NCI-H2107 (cell line): ENCODE measurements at regions not wholly inside any gene's neighbourhood (a gene's known extent, or its start where the extent isn't known, plus 50 kb on each side); places are given as distances from the start of the nearest gene placed in this dataset.
"Not testable (repeated sequence)": the region's sequence is repeated elsewhere in the genome, so short reads cannot be mapped to it uniquely, and the experiment has no call there.

Experiments used
- DNase-seq: peaks from one replicate; lab custom pipeline; 2025; lab: John Stamatoyannopoulos, UW

DNA sequence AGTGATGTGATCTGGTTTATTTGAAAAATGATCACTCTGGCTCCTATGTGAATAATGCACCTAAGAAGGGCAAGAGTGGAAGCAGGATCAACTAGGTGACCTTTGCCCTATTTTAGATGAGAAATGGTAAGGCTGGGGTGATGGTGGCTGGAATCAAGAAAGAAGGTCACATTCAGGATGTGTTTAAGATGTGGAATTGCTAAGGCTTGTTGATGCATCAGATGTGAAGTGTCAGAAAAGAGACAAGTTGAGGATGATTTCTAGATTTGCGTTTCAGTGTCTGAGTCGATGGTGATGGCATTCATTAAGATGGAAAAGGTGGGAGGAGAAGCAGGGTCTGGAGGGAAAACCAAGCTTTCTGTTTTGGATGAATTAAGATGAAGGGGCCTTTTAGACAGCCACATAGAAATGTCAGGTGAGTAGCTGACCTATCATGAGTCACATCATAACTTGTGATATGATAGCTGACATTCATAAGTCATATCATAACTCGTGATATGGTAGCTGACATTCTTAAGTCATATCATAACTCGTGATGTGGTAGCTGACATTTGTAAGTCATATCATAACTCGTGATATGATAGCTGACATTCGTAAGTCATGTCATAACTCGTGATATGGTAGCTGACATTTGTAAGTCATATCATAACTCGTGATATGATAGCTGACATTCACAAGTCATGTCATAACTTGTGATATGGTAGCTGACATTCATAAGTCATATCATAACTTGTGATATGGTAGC is 101.2 kb upstream of the SEC11C start:
- no peak for DNase-seq

- DNase-seq, result not testable (repeated sequence)
Observed at GRCh38 chr18:59039040-59039320, 100.7 kb upstream of the SEC11C start.

DNA sequence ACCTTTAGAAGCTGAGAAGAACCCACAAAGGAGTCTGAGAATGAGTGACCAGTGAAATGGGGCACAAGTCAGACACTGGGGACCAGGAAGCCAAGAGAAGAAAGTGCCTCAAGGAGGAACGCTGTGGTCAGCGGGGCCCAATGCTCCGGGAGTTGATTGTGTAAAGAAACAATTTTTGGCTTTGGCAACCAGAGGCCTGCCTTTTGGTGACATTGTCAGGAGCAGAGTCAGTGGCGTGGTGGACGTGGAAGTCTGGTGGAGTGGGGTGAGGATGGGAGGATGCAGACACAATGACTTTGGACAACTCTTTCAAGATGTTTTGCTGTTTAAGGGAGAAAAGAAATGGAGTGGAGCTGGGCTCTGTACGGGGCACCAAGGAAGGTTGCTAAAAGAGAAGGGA is 100.2 kb upstream of the SEC11C start:
- no peak for DNase-seq

DNA sequence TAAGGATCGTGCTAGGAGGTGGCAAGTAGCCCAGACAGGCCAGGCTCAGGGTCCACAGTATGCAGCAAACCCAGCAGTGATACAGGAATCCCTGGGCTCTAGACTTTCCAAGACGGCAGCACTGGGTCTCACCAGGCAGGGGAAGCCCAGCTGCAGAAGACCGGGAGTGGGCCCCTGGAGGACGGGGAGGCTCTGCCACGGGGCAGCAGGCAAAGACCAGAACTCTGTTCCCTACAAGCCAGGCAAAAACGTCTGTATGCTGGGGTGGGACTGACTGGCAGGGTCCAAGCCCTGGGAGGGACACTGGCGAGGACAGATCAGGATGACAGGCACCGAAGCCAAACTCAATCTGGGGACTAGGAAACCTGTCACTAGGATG is 98.9 kb upstream of the SEC11C start:
- DNase-seq, result no peak

DNA sequence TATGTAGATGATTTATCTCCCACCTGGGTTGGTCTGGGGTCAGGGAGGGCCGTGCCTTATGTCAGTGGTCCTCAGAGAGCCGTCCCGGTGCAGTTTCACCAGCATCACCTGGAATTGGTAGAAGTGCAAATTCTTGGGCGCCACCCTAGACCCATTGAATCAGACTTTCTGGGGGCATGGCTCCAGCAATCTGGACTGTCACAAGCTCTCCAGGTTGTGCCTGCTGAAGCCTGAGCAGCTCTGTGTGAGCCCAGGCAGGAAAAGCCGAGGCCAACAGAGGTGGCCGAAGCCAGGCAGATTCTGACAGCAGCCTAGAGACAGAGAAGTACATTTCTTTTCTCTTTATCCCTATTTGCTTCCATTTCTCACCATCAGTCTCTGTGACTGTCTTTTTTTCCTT is 98.4 kb upstream of the SEC11C start:
- DNase-seq, result no peak

GRCh38 chr18:59041819-59042815 is 97.6 kb upstream of the SEC11C start:
- DNase-seq, result no peak

DNA sequence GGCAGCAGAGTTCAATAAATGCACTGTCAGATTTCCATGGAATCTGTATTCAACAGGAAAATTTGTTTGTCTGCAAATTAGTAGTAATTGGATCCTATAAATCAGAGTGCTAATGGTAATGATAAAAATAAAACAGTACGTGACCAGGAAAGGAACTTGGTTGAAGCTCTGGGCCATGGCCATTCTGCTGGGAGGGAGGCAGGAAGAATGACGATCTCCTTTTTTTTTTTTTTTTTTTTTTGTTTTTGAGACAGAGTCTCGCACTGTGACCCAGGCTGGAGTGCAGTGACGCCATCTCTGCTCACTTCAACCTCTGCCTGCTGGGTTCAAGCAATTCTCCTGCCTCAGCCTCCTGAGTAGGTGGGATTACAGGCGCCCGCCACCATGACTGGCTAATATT is 94.8 kb upstream of the SEC11C start:
- no peak for DNase-seq

DNA sequence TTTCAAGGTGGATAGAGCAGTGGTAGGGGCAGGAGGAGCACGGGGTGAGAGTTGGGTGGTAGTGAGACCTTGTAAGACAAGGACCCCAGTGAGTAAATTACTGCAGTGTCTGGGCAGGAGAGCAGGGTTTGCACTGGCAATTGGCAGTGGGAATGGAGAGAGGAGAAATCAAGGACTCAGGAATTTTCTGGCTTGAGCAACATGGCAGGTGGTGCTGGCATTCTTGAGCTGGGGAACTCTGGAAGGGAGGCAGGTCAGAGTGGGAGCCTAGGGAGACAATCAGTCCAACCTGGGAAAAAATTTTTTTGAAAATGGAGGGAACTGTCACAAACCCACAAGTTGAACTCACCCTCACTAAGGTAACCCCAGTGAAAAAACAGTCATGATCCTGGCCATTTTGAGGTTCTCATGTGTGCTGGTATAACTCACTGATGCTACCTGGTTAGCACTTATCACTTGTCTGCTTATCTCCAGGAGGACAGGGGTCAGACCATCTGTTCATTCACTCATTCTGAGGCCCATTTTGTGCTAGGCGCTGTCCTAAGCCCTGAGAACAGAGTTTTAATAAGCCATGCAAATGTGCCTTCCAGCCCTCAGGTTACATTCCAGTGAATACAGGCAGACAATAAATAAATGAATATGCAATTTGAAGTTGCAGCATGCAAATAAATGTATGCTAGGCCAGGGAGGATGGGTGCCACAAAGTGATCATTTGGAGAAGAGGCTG is 92.2 kb upstream of the SEC11C start:
- no peak for DNase-seq

- no peak for DNase-seq
Observed at GRCh38 chr18:59048048-59048363, 91.7 kb upstream of the SEC11C start.

- DNase-seq, result no peak
Observed at GRCh38 chr18:59048378-59048777, 91.3 kb upstream of the SEC11C start.

DNA sequence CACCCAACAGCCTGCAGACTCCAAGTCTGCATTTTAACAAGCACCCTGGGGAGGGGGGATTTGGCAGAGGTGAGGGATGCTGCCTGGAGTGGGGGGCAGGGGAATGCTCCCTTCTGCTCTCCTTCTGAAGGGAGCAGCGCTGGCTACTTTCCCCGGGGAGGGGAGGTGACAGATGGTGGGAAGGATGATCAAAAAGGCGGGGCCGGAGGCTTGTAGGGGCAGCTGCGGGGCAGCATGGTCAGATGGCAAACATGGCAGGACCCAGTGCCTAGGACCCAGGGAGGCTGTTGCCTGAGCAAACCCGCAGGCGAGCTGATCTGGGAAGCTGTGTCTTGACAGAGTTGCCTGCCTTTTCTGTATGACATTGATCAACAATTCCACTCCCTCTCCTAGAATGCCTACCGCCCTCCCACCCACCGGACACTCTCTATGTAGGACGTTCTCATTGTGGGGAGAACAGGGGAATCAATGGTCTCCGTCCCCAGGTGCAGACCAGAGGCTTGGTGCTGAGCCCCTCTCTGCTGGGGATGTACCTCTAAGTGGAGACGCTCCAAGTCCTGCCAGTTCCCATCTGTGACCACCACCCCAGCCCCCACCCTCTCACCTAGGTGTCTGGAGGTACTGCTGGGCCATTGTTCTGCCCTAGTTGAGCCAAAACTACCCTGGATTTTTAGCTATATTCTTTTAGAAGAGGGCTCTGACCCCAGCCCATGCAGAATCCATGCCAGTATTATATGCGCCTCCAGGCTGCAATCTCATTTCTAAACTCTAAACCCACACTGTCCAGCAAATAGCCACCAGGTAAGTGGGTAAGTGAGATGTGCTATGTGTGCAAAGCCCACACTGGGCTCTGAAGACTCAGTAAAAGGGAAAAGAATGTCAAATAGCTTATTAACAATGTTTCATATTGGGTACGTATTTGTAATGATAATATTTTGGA is 89.7 kb upstream of the SEC11C start:
- DNase-seq, result no peak

DNA sequence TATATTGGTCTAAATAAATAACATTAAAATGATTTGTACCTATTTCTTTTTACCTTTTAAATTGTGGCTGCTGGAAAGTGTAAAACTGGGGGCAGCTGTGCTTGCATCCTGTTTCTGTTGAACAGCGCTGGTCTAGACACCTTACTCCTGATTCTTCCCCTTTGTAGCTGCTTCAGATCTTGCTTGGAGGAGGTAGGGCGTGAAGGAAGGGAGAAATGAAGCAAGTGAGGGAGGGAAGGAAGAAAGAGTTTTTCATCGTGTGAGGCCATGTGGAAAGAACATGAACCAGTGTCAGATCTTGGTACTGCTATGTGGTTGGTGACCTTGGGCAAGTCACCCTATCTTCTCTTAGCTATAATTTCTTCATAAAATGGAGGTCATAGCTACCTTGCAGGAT is 89.0 kb upstream of the SEC11C start:
- no peak for DNase-seq

- no peak for DNase-seq
Observed at GRCh38 chr18:59051470-59052165, 88.1 kb upstream of the SEC11C start.

GRCh38 chr18:59052965-59053820 is 86.5 kb upstream of the SEC11C start:
- DNase-seq, result no peak

DNA sequence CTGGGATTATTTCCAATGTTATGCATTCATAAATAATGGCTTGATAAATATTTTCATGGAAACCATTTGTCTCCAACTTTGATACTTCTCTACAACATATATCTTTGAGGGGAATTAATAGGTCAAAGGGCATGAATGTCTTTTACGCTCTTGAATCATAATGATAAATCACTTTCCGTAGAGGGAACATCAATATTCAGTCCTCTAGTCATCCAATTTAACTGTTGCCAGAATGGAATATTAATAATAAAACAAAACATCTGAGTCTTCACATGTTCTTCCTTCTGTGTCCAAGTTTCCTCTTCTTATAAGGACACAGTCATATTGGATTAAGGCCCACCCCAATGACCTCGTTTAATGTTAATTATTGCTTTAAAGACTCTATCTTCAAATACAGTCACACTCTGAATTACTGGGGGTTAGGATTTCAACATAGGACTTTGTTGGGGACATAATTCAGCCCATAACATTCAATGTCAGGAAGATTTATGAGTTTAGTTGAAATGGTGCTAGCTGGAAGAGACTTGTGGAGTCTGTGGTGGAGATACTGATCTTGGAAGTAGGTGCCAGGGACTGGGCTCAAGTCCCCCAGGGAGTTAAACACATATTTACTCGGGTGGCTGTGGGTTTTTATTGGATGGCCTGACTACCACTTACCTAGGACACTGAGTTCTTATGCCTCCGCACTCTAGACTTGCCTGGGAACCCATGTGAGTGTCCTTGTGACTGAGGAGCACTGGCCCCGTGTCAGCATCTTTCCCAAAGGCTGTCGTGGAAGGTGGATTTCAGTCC is 85.0 kb upstream of the SEC11C start:
- DNase-seq, result no peak

GRCh38 chr18:59055345-59056032 is 84.2 kb upstream of the SEC11C start:
- no peak for DNase-seq

DNA sequence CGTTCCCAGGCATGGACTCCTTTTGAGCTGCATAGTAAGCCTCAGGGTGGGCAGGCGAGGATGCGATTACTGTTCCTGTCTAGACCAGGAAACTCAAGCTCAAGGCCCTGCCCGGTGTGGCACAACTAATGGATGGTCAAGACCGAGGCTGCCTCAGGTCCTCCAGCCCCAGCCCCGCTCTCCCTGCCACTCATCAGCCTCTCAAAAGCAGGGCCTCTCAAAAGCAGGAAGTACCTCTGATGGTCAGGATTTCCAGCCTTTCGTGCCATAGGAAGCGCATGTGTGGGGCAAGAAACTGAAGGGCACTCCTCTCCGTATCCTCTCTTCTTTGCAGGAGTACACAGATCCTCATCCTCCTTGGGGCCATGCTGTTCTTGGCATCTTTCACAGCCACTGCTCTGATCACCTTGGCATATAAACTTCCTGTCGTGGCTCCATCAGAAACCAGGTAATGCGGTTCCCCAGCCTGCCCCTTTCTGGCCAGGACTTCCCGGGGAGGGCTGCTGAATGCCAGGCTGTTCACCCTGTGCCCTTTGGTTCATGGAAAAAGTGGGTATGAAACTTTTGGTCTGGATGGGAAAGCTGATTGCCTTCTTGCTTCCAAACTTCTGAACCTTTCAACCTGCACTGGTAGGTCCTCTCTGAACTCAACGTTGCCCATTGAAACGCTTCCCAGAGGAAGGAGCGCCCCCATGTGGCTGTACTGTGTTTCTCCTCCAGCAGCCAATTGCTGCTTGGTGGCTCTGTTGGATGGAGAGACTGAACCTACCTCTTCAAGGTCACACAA is 82.8 kb upstream of the SEC11C start:
- DNase-seq, result peak; percentile 83

DNA sequence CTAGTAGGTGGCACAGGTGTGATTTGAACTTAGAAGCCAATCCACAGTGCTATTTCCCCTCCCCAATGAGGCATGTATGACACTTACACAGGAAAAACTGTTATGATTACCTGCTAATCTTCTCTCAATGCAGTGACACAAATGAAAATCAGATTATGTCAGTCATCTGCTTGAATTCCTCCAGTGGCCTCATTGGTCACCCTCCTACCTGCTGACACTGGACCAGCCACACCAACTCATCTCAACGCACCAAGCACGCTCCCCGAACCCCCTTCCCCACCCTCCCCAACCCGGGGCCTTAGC is 82.2 kb upstream of the SEC11C start:
- DNase-seq, result no peak
